ENCODE measurements at regions not wholly inside any gene's neighbourhood (a gene's known extent, or its start where the extent isn't known, plus 50 kb on each side); places are given as distances from the start of the nearest gene placed in this dataset.

- TF ChIP-seq, protein P1, sequence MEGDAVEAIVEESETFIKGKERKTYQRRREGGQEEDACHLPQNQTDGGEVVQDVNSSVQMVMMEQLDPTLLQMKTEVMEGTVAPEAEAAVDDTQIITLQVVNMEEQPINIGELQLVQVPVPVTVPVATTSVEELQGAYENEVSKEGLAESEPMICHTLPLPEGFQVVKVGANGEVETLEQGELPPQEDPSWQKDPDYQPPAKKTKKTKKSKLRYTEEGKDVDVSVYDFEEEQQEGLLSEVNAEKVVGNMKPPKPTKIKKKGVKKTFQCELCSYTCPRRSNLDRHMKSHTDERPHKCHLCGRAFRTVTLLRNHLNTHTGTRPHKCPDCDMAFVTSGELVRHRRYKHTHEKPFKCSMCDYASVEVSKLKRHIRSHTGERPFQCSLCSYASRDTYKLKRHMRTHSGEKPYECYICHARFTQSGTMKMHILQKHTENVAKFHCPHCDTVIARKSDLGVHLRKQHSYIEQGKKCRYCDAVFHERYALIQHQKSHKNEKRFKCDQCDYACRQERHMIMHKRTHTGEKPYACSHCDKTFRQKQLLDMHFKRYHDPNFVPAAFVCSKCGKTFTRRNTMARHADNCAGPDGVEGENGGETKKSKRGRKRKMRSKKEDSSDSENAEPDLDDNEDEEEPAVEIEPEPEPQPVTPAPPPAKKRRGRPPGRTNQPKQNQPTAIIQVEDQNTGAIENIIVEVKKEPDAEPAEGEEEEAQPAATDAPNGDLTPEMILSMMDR (IDR thresholded peaks at IDR 0.05; ENCODE audit: unreplicated experiment): no peak
- Mint-ChIP-seq H3K9me3 (no peaks in the 10 kb centered on the region), H3K27ac (no peak overlapping the region), H3K4me3 (no peak overlapping the region), H3K36me3 (no peaks in the 10 kb centered on the region), H3K4me1 (peaks cover 21% of the 10 kb centered on the region), H3K27me3 (ENCODE audit: low read depth) (no peaks in the 10 kb centered on the region)
- no peak for DNase-seq (ENCODE audit: low spot score in 2 of 2, unreplicated experiment in 2 of 2)
Observed at GRCh38 chr2:226135861-226136548, 663.6 kb downstream of the IRS1 start.

DNA sequence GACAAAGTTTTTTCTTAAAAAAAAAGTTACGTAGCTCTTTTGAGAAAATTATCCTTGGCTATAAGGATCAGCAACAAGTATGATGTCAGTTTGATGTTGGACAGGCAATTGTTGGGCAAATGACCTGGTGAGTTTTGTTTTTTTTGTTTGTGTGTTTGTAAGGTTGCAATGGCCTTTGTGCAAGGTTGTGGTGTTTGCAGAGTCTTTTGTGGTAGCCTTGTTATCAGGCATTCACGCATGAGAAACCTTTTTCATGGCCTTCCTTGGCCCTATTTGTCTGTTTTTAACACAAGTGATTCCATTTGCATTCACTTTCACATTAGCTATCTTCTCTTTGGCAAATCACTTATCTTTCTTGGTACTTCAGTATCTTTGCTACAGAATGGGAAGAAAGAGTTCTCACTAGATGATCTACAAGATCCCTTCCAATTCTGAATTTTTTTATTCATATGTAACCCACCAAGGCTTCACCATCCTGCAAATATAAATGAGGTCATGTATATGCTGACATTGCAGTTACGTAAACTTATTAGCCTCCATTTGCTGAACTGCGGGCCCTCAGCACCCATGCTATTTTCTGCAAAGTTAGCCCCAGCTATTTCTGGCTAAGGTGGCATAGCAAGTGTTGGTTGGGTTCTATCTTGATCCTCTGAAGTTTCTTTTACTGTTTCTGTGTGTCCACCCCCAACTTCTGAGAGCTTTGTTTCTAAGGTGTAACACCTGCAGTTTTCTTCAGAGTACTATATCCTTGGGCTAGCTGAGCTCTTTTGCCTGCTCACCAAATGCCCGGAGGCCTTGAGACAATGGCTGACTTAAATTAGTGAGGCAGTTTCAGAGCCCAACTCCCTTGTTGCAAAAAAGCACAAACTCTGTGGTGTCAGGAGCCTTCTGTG is 667.1 kb downstream of the IRS1 start:
- Mint-ChIP-seq H3K4me1 (peaks cover 19% of the 10 kb centered on the region), H3K4me3 (no peak overlapping the region), H3K27me3 (ENCODE audit: low read depth) (no peaks in the 10 kb centered on the region), H3K27ac (no peak overlapping the region), H3K36me3 (no peaks in the 10 kb centered on the region), H3K9me3 (no peaks in the 10 kb centered on the region)
- no peak for DNase-seq (ENCODE audit: low spot score in 2 of 2, unreplicated experiment in 2 of 2)
- TF ChIP-seq, protein P1 (IDR thresholded peaks at IDR 0.05; ENCODE audit: unreplicated experiment): no peak

- Mint-ChIP-seq H3K27me3 (ENCODE audit: low read depth) (no peaks in the 10 kb centered on the region), H3K36me3 (no peaks in the 10 kb centered on the region), H3K4me3 (no peak overlapping the region), H3K4me1 (peaks cover 13% of the 10 kb centered on the region), H3K27ac (no peak overlapping the region), H3K9me3 (no peaks in the 10 kb centered on the region)
- DNase-seq (ENCODE audit: low spot score in 2 of 2, unreplicated experiment in 2 of 2): no peak
- TF ChIP-seq, protein P1 (IDR thresholded peaks at IDR 0.05; ENCODE audit: unreplicated experiment): no peak
Observed at GRCh38 chr2:226131299-226131784, 668.3 kb downstream of the IRS1 start.

DNA sequence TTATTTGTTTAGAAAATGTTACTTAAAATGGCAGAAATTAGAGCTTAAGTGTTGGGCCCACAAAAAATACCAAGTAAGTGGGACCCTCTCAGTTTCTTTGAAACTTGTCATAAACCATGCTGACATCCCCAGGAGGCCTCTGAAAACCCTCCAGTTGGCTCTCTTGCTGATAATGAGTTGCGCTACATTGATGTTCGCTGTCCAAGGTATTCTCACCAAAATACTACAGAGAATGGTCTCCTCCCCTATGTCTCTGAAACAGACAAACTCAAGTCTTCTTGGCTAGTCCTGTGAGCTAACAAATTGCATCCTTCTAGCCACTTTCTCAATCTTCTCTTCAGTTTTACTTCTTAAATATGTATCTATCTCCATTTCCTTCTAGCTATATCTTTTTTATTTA is 669.4 kb downstream of the IRS1 start:
- no peak for DNase-seq (ENCODE audit: low spot score in 2 of 2, unreplicated experiment in 2 of 2)
- no peaks in the 10 kb centered on the region for H3K27me3 Mint-ChIP-seq (ENCODE audit: low read depth)
- TF ChIP-seq, protein P1 (IDR thresholded peaks at IDR 0.05; ENCODE audit: unreplicated experiment): no peak
- H3K4me1 Mint-ChIP-seq: peaks cover 12% of the 10 kb centered on the region
- no peak overlapping the region for H3K4me3 Mint-ChIP-seq
- H3K27ac Mint-ChIP-seq: no peak overlapping the region
- H3K9me3 Mint-ChIP-seq: no peaks in the 10 kb centered on the region
- H3K36me3 Mint-ChIP-seq: no peaks in the 10 kb centered on the region

DNA sequence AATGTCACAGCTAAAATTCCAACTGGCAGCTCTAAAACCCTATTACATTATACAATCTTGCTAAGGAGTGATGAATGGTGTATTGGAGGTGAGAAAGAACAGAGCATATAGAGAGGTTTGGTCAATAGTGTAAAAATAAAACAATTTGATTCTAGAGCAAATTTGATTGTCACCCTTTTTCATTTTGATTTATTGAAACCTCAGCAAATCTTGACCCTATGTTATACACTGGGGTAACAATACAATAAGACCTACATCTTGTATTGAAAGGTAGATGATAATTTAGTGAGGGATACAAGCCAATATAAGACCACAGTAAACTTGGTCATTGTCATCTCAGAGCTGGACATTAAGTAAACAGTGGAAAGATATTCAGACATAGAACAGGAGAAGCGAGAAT is 671.9 kb downstream of the IRS1 start:
- Mint-ChIP-seq H3K27me3 (ENCODE audit: low read depth) (no peaks in the 10 kb centered on the region), H3K9me3 (no peaks in the 10 kb centered on the region), H3K4me1 (peaks cover 26% of the 10 kb centered on the region), H3K36me3 (no peaks in the 10 kb centered on the region), H3K27ac (no peak overlapping the region), H3K4me3 (no peak overlapping the region)
- TF ChIP-seq, protein P1 (IDR thresholded peaks at IDR 0.05; ENCODE audit: unreplicated experiment): no peak
- no peak for DNase-seq (ENCODE audit: low spot score in 2 of 2, unreplicated experiment in 2 of 2)
